Stimulated activated naive CD8-positive, alpha-beta T cell treated with anti-CD3 and anti-CD28 coated beads, Interleukin-15, Interleukin-2, amounts not matched to agents 100 ng/mL and 50 ng/mL, for 24 hours (primary cell): ENCODE measurements at regions not wholly inside any gene's neighbourhood (a gene's known extent, or its start where the extent isn't known, plus 50 kb on each side); places are given as distances from the start of the nearest gene placed in this dataset.
A peak's percentile ranks its signal among the peaks of the same experiment; 100 is the strongest.

Experiments
- H3K27ac Mint-ChIP-seq: one replicate; pipeline ENCODE4 v1.8.0; 2021; ENCODE audit warnings: mild to moderate bottlenecking, mixed read lengths
- H3K27me3 Mint-ChIP-seq: one replicate; pipeline ENCODE4 v1.8.0; 2021; ENCODE audit warnings: mixed read lengths
- H3K36me3 Mint-ChIP-seq: one replicate; pipeline ENCODE4 v1.8.0; 2021; ENCODE audit warnings: low read depth, mixed read lengths
- H3K4me1 Mint-ChIP-seq: one replicate; pipeline ENCODE4 v1.8.0; 2021; ENCODE audit warnings: low read depth, mixed read lengths
- H3K4me3 Mint-ChIP-seq: one replicate; pipeline ENCODE4 v1.8.0; 2021; ENCODE audit warnings: mild to moderate bottlenecking, mixed read lengths
- H3K9me3 Mint-ChIP-seq: one replicate; pipeline ENCODE4 v1.8.0; 2021; ENCODE audit warnings: mixed read lengths

GRCh38 chr1:29698626-29699025, 462.3 kb downstream of the PTPRU start:
- Mint-ChIP-seq H3K27me3 (peaks cover 15% of the 10 kb centered on the region), H3K36me3 (no peaks in the 10 kb centered on the region)

GRCh38 chr1:29698033-29698432, 461.7 kb downstream of the PTPRU start:
- Mint-ChIP-seq H3K9me3 (no peaks in the 10 kb centered on the region), H3K36me3 (no peaks in the 10 kb centered on the region), H3K4me3 (no peak overlapping the region), H3K27me3 (peaks cover 15% of the 10 kb centered on the region), H3K27ac (no peak overlapping the region), H3K4me1 (no peaks in the 10 kb centered on the region)

More at GRCh38 chr1:29698626-29699025, 462.3 kb downstream of the PTPRU start:
- Mint-ChIP-seq H3K27ac (no peak overlapping the region), H3K4me1 (no peaks in the 10 kb centered on the region), H3K9me3 (no peaks in the 10 kb centered on the region), H3K4me3 (no peak overlapping the region)

GRCh38 chr1:29697391-29697780, 461.1 kb downstream of the PTPRU start:
- Mint-ChIP-seq H3K36me3 (no peaks in the 10 kb centered on the region), H3K4me1 (no peaks in the 10 kb centered on the region), H3K4me3 (no peak overlapping the region), H3K9me3 (no peaks in the 10 kb centered on the region), H3K27ac (no peak overlapping the region), H3K27me3 (peaks cover 10% of the 10 kb centered on the region)

GRCh38 chr1:29696656-29697390, 460.5 kb downstream of the PTPRU start:
- Mint-ChIP-seq H3K27ac (no peak overlapping the region), H3K27me3 (peaks cover 10% of the 10 kb centered on the region), H3K9me3 (no peaks in the 10 kb centered on the region), H3K4me3 (no peak overlapping the region), H3K4me1 (no peaks in the 10 kb centered on the region), H3K36me3 (no peaks in the 10 kb centered on the region)

GRCh38 chr1:29695803-29696202, 459.5 kb downstream of the PTPRU start:
- H3K27ac Mint-ChIP-seq, result no peak overlapping the region
- no peaks in the 10 kb centered on the region for H3K36me3 Mint-ChIP-seq
- H3K4me1 Mint-ChIP-seq, result no peaks in the 10 kb centered on the region
- H3K9me3 Mint-ChIP-seq, result no peaks in the 10 kb centered on the region
- H3K4me3 Mint-ChIP-seq, result no peak overlapping the region
- peaks cover 10% of the 10 kb centered on the region for H3K27me3 Mint-ChIP-seq

GRCh38 chr1:29695036-29695435, 458.7 kb downstream of the PTPRU start:
- Mint-ChIP-seq H3K27ac (no peak overlapping the region), H3K9me3 (no peaks in the 10 kb centered on the region), H3K4me1 (no peaks in the 10 kb centered on the region), H3K4me3 (no peak overlapping the region), H3K27me3 (peaks cover 10% of the 10 kb centered on the region), H3K36me3 (no peaks in the 10 kb centered on the region)

- Mint-ChIP-seq H3K36me3 (no peaks in the 10 kb centered on the region), H3K4me1 (peaks cover 7% of the 10 kb centered on the region), H3K27ac (no peak overlapping the region), H3K4me3 (no peak overlapping the region), H3K9me3 (no peaks in the 10 kb centered on the region), H3K27me3 (peaks cover 11% of the 10 kb centered on the region)
Observed at GRCh38 chr1:29691499-29691898, 455.2 kb downstream of the PTPRU start.

GRCh38 chr1:29690156-29690555, 453.8 kb downstream of the PTPRU start:
- Mint-ChIP-seq H3K9me3 (no peaks in the 10 kb centered on the region), H3K4me1 (peaks cover 7% of the 10 kb centered on the region), H3K36me3 (no peaks in the 10 kb centered on the region), H3K4me3 (no peak overlapping the region), H3K27me3 (peaks cover 18% of the 10 kb centered on the region), H3K27ac (no peak overlapping the region)

- Mint-ChIP-seq H3K27me3 (peaks cover 18% of the 10 kb centered on the region), H3K9me3 (no peaks in the 10 kb centered on the region), H3K4me3 (no peak overlapping the region), H3K27ac (no peak overlapping the region), H3K36me3 (no peaks in the 10 kb centered on the region), H3K4me1 (peaks cover 7% of the 10 kb centered on the region)
Observed at GRCh38 chr1:29689372-29690030, 453.2 kb downstream of the PTPRU start.

- Mint-ChIP-seq H3K9me3 (no peaks in the 10 kb centered on the region), H3K4me1 (peaks cover 7% of the 10 kb centered on the region), H3K27ac (no peak overlapping the region), H3K4me3 (no peak overlapping the region), H3K36me3 (no peaks in the 10 kb centered on the region), H3K27me3 (peaks cover 18% of the 10 kb centered on the region)
Observed at GRCh38 chr1:29688471-29689365, 452.4 kb downstream of the PTPRU start.

GRCh38 chr1:29687601-29688244, 451.4 kb downstream of the PTPRU start:
- Mint-ChIP-seq H3K4me1 (peaks cover 7% of the 10 kb centered on the region), H3K9me3 (no peaks in the 10 kb centered on the region), H3K27me3 (peaks cover 18% of the 10 kb centered on the region), H3K27ac (no peak overlapping the region), H3K36me3 (no peaks in the 10 kb centered on the region), H3K4me3 (no peak overlapping the region)

- Mint-ChIP-seq H3K36me3 (no peaks in the 10 kb centered on the region), H3K27me3 (peaks cover 18% of the 10 kb centered on the region), H3K4me3 (no peak overlapping the region), H3K9me3 (no peaks in the 10 kb centered on the region), H3K4me1 (peaks cover 7% of the 10 kb centered on the region), H3K27ac (no peak overlapping the region)
Observed at GRCh38 chr1:29687166-29687565, 450.8 kb downstream of the PTPRU start.

GRCh38 chr1:29686012-29686930, 449.9 kb downstream of the PTPRU start:
- Mint-ChIP-seq H3K9me3 (no peaks in the 10 kb centered on the region), H3K36me3 (no peaks in the 10 kb centered on the region), H3K4me3 (no peak overlapping the region), H3K27ac (no peak overlapping the region), H3K4me1 (peaks cover 7% of the 10 kb centered on the region), H3K27me3 (peaks cover 18% of the 10 kb centered on the region)

GRCh38 chr1:29685387-29685786, 449.1 kb downstream of the PTPRU start:
- Mint-ChIP-seq H3K27me3 (peaks cover 18% of the 10 kb centered on the region), H3K4me1 (peaks cover 7% of the 10 kb centered on the region), H3K36me3 (no peaks in the 10 kb centered on the region), H3K4me3 (no peak overlapping the region), H3K27ac (peak overlapping the region; percentile 52), H3K9me3 (no peaks in the 10 kb centered on the region)
